GM10266 (cell line): ENCODE measurements at regions not wholly inside any gene's neighbourhood (a gene's known extent, or its start where the extent isn't known, plus 50 kb on each side); places are given as distances from the start of the nearest gene placed in this dataset.
"Not testable (repeated sequence)": the region's sequence is repeated elsewhere in the genome, so short reads cannot be mapped to it uniquely, and the experiment has no call there.

Experiments used
- DNase-seq: peaks from one replicate; pipeline ENCODE4 v3.0.0; 2012; ENCODE audit errors: extremely low spot score
- TF ChIP-seq, protein P1 (sequence below): IDR thresholded peaks from 2 replicates; pipeline ENCODE4 v1.5.1; 2012; ENCODE audit warnings: mild to moderate bottlenecking, low read depth; ENCODE audit not compliant: control insufficient read depth, insufficient read depth; ENCODE audit errors: missing control alignments

DNA sequence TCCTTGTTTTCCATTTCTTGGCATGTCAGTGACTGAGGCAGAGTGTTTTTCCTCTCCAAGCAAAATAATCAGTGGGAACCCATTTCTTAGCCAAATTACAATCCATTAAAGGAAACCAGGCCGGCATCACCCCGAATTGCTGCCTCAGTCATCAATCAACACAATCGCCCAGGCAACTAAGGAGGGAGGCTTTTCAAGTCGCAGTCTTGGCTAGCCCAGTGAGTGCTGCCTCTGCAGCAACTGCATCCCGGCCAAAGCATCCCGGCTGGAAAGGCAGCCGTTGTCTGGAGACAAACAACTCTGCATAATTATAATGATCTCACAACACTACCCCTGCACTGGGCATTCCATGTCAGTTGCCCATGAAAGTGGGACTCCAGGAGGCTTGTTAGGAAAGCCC lies 213.5 kb upstream of the PRICKLE2 start:
- DNase-seq = no peak
- TF ChIP-seq, protein P1, sequence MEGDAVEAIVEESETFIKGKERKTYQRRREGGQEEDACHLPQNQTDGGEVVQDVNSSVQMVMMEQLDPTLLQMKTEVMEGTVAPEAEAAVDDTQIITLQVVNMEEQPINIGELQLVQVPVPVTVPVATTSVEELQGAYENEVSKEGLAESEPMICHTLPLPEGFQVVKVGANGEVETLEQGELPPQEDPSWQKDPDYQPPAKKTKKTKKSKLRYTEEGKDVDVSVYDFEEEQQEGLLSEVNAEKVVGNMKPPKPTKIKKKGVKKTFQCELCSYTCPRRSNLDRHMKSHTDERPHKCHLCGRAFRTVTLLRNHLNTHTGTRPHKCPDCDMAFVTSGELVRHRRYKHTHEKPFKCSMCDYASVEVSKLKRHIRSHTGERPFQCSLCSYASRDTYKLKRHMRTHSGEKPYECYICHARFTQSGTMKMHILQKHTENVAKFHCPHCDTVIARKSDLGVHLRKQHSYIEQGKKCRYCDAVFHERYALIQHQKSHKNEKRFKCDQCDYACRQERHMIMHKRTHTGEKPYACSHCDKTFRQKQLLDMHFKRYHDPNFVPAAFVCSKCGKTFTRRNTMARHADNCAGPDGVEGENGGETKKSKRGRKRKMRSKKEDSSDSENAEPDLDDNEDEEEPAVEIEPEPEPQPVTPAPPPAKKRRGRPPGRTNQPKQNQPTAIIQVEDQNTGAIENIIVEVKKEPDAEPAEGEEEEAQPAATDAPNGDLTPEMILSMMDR = no peak

DNA sequence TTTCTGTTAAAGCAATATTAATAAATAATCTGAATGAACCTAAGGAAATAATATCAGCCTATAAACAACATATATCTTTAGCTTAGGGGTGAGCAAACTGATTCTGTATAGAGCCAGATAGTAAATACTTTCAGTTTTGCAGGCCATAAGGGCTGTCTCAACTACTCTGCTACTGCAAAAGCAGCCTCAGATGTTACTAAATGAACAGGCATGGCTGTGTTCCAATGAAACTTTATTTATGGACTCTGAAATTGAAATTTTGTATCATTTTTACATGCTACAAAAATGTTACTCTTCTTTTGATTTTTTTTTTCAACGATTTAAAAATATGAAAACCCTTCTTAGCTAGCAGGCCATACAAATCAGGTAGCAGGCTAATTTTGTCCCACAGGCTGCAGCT lies 212.8 kb upstream of the PRICKLE2 start:
- DNase-seq = no peak
- TF ChIP-seq, protein P1 = no peak

DNA sequence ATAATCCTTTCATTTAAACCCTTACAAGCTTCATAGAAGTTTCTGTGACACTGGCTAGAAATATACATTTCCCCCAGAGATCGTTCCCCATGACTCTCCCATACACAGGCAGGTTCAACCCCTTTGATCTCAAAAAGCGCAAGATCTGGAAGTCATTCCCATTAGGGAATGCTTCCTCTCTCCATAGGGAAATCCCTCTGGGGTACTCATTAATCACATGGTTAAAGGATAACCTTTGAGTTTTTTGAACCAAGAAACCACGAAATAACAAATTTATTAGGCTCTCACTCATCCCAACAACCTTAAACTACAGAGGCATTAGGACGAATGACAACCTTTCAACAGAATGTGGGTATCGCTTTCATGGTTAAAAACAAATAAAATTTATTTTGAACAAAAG lies 211.9 kb upstream of the PRICKLE2 start:
- TF ChIP-seq, protein P1 = no peak
- DNase-seq = no peak

DNA sequence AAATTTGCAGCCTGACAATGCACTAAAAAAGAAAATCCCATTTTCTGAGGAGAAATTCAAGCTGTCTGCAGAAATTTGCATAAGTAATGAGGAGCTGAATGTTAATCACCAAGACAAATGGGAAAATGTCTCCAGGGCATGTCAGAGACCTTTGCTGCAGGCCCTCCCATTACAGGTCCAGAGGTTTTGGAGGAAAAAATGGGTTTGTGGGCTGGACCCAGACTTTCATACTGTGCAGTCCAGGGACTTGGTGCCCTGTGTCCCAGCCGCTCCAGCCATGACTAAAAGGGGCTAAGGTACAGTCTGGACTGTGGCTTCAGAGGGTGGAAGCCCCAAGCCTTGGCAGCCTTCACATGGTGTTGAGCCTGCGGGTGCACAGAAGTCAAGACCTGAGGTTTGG lies 209.8 kb upstream of the PRICKLE2 start:
- DNase-seq = not testable (repeated sequence)

DNA sequence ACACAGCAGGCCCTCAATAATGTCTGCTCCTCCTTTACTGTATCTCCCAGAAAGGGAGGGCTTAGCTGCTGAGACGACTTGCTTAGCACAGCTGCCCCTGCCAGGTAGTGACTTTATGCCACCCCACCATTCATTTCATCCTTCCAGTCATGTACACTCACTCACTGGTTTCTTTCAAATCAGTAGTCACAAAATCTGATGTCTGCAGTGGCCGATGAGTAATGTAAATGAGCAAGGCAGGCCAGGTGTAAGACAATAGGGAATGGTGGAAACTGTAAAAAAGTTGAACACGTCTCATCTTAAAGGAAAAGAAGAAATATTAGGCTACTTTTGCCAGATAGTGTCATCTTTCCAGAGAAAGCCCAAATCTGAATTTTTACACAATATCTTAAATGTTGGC lies 207.6 kb upstream of the PRICKLE2 start:
- TF ChIP-seq, protein P1 = no peak
- DNase-seq = no peak

DNA sequence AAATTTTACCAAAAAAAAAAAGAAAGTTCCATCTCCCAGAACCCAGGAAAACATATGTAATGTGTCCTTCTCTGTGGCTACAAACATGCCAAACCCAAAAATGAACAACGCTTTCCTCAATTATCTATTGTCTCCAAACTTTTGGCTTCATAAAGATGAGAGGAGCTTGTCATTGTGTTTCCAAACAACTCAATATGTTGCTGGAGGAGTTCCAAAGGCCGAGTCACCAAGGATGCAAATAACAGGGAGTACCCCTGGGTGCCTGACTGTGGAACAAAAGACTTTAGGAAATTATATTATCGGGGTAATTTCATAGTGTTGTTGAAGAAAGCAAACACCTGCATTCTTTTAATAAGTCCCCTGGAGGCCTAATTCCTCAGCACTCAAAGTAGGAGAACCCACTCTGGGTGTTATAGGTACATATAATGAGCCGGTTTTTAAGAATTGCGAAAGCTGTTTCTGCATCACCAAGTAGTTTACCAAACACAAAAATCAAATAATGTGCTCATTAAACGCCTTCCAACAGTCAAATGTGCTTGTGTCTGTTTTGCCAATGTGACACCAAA lies 206.3 kb upstream of the PRICKLE2 start:
- TF ChIP-seq, protein P1 = no peak
- no peak for DNase-seq

DNA sequence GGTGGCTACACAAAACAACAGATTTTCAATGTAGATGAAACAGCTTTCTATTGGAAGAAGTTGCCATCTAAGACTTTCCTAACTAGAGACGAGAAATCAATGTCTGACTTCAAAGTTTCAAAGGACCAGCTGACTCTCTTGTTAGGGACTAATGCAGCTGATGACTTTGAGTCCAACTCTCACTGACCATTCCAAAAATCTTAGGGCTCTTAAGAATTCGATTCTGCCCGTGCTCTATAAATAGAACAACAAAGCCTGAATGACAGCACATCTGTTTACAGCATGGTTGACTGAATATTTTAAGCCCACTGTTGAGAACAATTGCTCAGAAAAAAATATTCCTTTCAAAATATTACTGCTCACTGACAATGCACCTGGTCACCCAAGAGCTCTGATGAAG lies 202.4 kb upstream of the PRICKLE2 start:
- TF ChIP-seq, protein P1 = no peak

DNA sequence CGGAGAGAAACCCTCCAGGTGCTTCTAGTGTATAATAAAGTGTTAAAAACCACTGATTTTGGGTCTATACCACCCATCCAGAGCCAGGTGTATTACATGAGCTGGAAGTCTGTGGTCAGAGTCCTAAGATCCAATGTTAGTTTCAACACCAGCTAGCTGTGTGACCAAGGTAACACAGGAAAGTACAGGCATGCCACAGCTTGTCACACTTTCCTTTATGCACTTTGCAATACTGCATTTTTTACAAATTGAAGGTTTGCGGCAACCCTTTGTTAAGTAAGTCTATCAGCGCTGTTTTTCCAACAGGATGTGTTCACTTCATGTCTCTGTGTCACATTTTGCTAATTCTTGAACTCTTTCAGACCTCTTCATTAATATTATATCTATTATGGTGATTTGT lies 201.3 kb upstream of the PRICKLE2 start:
- no peak for DNase-seq
- TF ChIP-seq, protein P1 = no peak

More for the DNA sequence above, 202.4 kb upstream of the PRICKLE2 start:
- no peak for DNase-seq
